NT2/D1 (cell line): ENCODE measurements at regions not wholly inside any gene's neighbourhood (a gene's known extent, or its start where the extent isn't known, plus 50 kb on each side); places are given as distances from the start of the nearest gene placed in this dataset.

ENCODE experiments used
- DNase-seq: peaks from one replicate; pipeline ENCODE4 v3.0.0-alpha.2; 2011; ENCODE audit warnings: low read depth, low spot score
- H3K27me3 ChIP-seq: 2 replicates; pipeline ENCODE4 v1.6.0; 2011; ENCODE audit warnings: mild to moderate bottlenecking; ENCODE audit not compliant: insufficient read length, insufficient read depth
- H3K36me3 ChIP-seq: 2 replicates; pipeline ENCODE4 v1.6.1; 2011; ENCODE audit warnings: mild to moderate bottlenecking, low read length, mixed read lengths; ENCODE audit not compliant: insufficient read depth, insufficient read length
- H3K4me1 ChIP-seq: 2 replicates; pipeline ENCODE4 v1.5.1; 2011; ENCODE audit not compliant: insufficient read depth, insufficient read length
- H3K4me3 ChIP-seq: 2 replicates; pipeline ENCODE4 v1.5.1; 2011; ENCODE audit warnings: low read depth; ENCODE audit not compliant: insufficient read length
- H3K9ac ChIP-seq: 2 replicates; pipeline ENCODE4 v1.6.0; 2011; ENCODE audit warnings: low read depth; ENCODE audit not compliant: insufficient read length
- H3K9me3 ChIP-seq: 2 replicates; pipeline ENCODE4 v1.5.1; 2011; ENCODE audit warnings: mild to moderate bottlenecking, low read length; ENCODE audit not compliant: insufficient read depth
- SUZ12 ChIP-seq: IDR thresholded peaks from 2 replicates; pipeline ENCODE4 v1.6.1; 2011; ENCODE audit not compliant: insufficient read length, insufficient read depth; ENCODE audit errors: extremely low read depth
- YY1 ChIP-seq: IDR thresholded peaks from 2 replicates; pipeline ENCODE4 v1.6.1; 2011; ENCODE audit not compliant: insufficient read length, insufficient read depth
- ZNF274 ChIP-seq: IDR thresholded peaks from 2 replicates; pipeline ENCODE4 v1.6.1; 2011; ENCODE audit warnings: mild to moderate bottlenecking, low read depth, low read length

GRCh38 chr4:22336822-22337221 is 179.0 kb downstream of the ADGRA3 start:
- TF ChIP-seq YY1 (no peak), SUZ12 (no peak), ZNF274 (no peak)
- Histone ChIP-seq H3K4me1 (no peaks in the 10 kb centered on the region), H3K4me3 (no peak overlapping the region), H3K27me3 (no peaks in the 10 kb centered on the region), H3K9me3 (peaks cover 7% of the 10 kb centered on the region; the same call in 1 of the 2 replicates), H3K36me3 (no peaks in the 10 kb centered on the region), H3K9ac (no peak overlapping the region)
- no peak for DNase-seq

- Histone ChIP-seq H3K9ac (no peak overlapping the region), H3K36me3 (no peaks in the 10 kb centered on the region), H3K4me1 (no peaks in the 10 kb centered on the region), H3K9me3 (no peaks in the 10 kb centered on the region), H3K4me3 (no peak overlapping the region), H3K27me3 (no peaks in the 10 kb centered on the region)
- DNase-seq: no peak
- TF ChIP-seq YY1: no peak
- TF ChIP-seq ZNF274: no peak
- TF ChIP-seq SUZ12: no peak
Observed at GRCh38 chr4:22334155-22334554, 181.7 kb downstream of the ADGRA3 start.

DNA sequence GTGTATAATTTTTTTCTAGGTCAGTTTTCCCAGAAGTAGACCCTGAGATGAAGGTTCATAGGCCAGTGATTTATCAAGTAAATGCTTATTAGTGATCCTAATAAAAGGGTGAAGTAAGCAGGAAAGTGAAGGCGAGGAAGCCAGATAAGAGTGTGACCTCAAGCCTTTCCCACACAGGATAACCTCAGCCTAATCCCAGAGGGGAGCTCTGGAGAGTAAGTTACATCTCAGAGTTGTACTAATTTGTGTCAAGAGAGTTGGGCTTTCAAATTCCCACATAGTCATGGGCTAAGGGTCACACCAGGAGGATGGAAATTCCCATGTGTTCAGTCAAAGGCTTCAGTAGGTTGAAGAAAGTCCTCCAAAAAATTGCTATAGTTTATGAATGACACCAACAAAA is 191.4 kb downstream of the ADGRA3 start:
- H3K9me3 ChIP-seq: no peaks in the 10 kb centered on the region
- H3K27me3 ChIP-seq: no peaks in the 10 kb centered on the region
- no peak for DNase-seq
- no peaks in the 10 kb centered on the region for H3K36me3 ChIP-seq
- H3K4me3 ChIP-seq: no peak overlapping the region
- no peak overlapping the region for H3K9ac ChIP-seq
- no peaks in the 10 kb centered on the region for H3K4me1 ChIP-seq
- TF ChIP-seq ZNF274: no peak

GRCh38 chr4:22323691-22324090 is 192.2 kb downstream of the ADGRA3 start:
- H3K27me3 ChIP-seq: no peaks in the 10 kb centered on the region
- no peaks in the 10 kb centered on the region for H3K4me1 ChIP-seq
- no peak overlapping the region for H3K4me3 ChIP-seq
- DNase-seq: no peak
- no peak overlapping the region for H3K9ac ChIP-seq
- no peaks in the 10 kb centered on the region for H3K9me3 ChIP-seq
- TF ChIP-seq ZNF274: no peak
- TF ChIP-seq YY1: no peak
- no peak for TF ChIP-seq SUZ12
- H3K36me3 ChIP-seq: no peaks in the 10 kb centered on the region

- Histone ChIP-seq H3K9ac (no peak overlapping the region), H3K36me3 (no peaks in the 10 kb centered on the region), H3K9me3 (no peaks in the 10 kb centered on the region), H3K4me1 (no peaks in the 10 kb centered on the region), H3K4me3 (no peak overlapping the region), H3K27me3 (no peaks in the 10 kb centered on the region)
- no peak for TF ChIP-seq YY1
- TF ChIP-seq SUZ12: no peak
- no peak for TF ChIP-seq ZNF274
- no peak for DNase-seq
Observed at GRCh38 chr4:22322996-22323395, 192.9 kb downstream of the ADGRA3 start.

GRCh38 chr4:22315628-22316027 is 200.2 kb downstream of the ADGRA3 start:
- no peak for DNase-seq
- H3K9ac ChIP-seq: no peak overlapping the region
- H3K36me3 ChIP-seq: no peaks in the 10 kb centered on the region
- no peaks in the 10 kb centered on the region for H3K4me1 ChIP-seq
- no peaks in the 10 kb centered on the region for H3K9me3 ChIP-seq
- TF ChIP-seq ZNF274: no peak
- TF ChIP-seq SUZ12: no peak
- no peak for TF ChIP-seq YY1
- no peak overlapping the region for H3K4me3 ChIP-seq
- no peaks in the 10 kb centered on the region for H3K27me3 ChIP-seq

DNA sequence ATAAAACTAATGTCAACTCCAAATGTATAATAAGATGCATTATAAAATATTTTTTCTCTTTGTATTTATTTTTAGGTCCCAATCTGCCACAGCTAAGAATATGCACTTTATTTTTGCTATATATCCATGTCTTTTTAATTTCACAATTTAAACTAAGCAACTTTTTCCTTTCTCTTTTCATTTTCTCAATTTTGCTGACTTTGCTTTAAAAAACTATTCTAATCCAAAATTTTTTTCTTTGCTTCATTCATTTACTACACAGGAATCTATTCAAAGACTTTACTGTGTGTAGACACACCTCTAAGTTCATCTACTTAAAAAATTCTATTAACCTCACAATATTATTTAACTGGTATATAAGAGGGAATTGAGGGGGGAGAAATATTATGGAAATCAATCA is 201.9 kb downstream of the ADGRA3 start:
- Histone ChIP-seq H3K4me1 (no peaks in the 10 kb centered on the region), H3K9me3 (no peaks in the 10 kb centered on the region), H3K9ac (no peak overlapping the region), H3K27me3 (no peaks in the 10 kb centered on the region), H3K4me3 (no peak overlapping the region), H3K36me3 (no peaks in the 10 kb centered on the region)
- TF ChIP-seq SUZ12: no peak
- no peak for TF ChIP-seq YY1
- no peak for TF ChIP-seq ZNF274
- no peak for DNase-seq

- Histone ChIP-seq H3K4me1 (no peaks in the 10 kb centered on the region), H3K9me3 (no peaks in the 10 kb centered on the region), H3K4me3 (no peak overlapping the region), H3K27me3 (no peaks in the 10 kb centered on the region), H3K36me3 (no peaks in the 10 kb centered on the region), H3K9ac (no peak overlapping the region)
- TF ChIP-seq SUZ12: no peak
- TF ChIP-seq ZNF274: no peak
- TF ChIP-seq YY1: no peak
- no peak for DNase-seq
Observed at GRCh38 chr4:22312113-22312512, 203.8 kb downstream of the ADGRA3 start.
